Esophagus muscularis mucosa (tissue), 2 donors: ENCODE measurements at regions not wholly inside any gene's neighbourhood (a gene's known extent, or its start where the extent isn't known, plus 50 kb on each side); places are given as distances from the start of the nearest gene placed in this dataset.

Experiments
- POLR2A ChIP-seq: fragments of 450-650 bp; IDR thresholded peaks from one replicate; pipeline ENCODE4 v1.6.1; 2017; ENCODE audit warnings: antibody characterized with exemption, moderate library complexity, mild to moderate bottlenecking, low read depth
- POLR2AphosphoS5 ChIP-seq, 2 donors: sonication (generic); formaldehyde crosslinking; IDR thresholded peaks; one replicate each; pipeline ENCODE4 v1.6.1; 2017; ENCODE audit warnings: antibody characterized with exemption in 2 of 2

GRCh38 chr5:124036786-124037185 is 524.8 kb downstream of the CSNK1G3 start:
- TF ChIP-seq POLR2A (no peak), POLR2AphosphoS5 (IDR thresholded peaks at IDR 0.05) (no peak)
